ENCODE measurements at regions not wholly inside any gene's neighbourhood (a gene's known extent, or its start where the extent isn't known, plus 50 kb on each side); places are given as distances from the start of the nearest gene placed in this dataset.

GRCh38 chr4:110710070-110710469 lies 87.2 kb upstream of the PITX2 start (continued):
- TF ChIP-seq CREB1 (IDR thresholded peaks at IDR 0.05) (no peak), RNF2 (IDR thresholded peaks at IDR 0.05; ENCODE audit: borderline replicate concordance, low read depth, low read length, missing control alignments, poor library complexity, severe bottlenecking) (no peak), BRCA1 (IDR thresholded peaks at IDR 0.05; ENCODE audit: low read depth, low read length) (no peak), RBBP5 (IDR thresholded peaks at IDR 0.05; ENCODE audit: borderline replicate concordance, low read depth, low read length) (no peak)
